H1 (cell line): ENCODE measurements at regions not wholly inside any gene's neighbourhood (a gene's known extent, or its start where the extent isn't known, plus 50 kb on each side); places are given as distances from the start of the nearest gene placed in this dataset.

Source experiments
- CTCF ChIA-PET: fragments of 300-600 bp; sonication (Branson Sonifier 250); formaldehyde crosslinking; loops from one replicate; lab custom pipeline; 2021; ENCODE audit not compliant: partially characterized antibody; lab: Charles Lee
- POLR2A ChIA-PET: fragments of 300-600 bp; sonication (Branson Sonifier 250); formaldehyde crosslinking; loops from one replicate; lab custom pipeline; 2021; ENCODE audit warnings: inconsistent platforms; ENCODE audit not compliant: partially characterized antibody; lab: Charles Lee
- DNase-seq, 2 experiments: peaks; one replicate each; pipeline versions ENCODE4 v3.0.0 to v3.0.0-alpha.2; 2010 to 2022; ENCODE audit warnings: low spot score in 2 of 2, low read depth in 1 of 2, mixed read lengths in 1 of 2
- FAIRE-seq: peaks from 2 replicates; lab custom pipeline; 2011; peaks lifted over from hg19 to GRCh38; lab: Jason Lieb, UNC
- H2AFZ ChIP-seq: 2 replicates; pipeline ENCODE4 v1.8.1; 2012; ENCODE audit warnings: low read length, inconsistent platforms
- H2AK5ac ChIP-seq: 2 replicates; pipeline ENCODE4 v1.6.1; 2013; ENCODE audit warnings: low read depth, low read length
- H2BK120ac ChIP-seq: replicated peaks from 2 replicates; pipeline ENCODE3; 2013; ENCODE audit warnings: low read depth, low read length, inconsistent platforms
- H2BK12ac ChIP-seq: 2 replicates; pipeline ENCODE4 v1.6.1; 2013; ENCODE audit warnings: low read depth, low read length
- H2BK15ac ChIP-seq: 2 replicates; pipeline ENCODE4 v1.6.1; 2013; ENCODE audit warnings: low read length
- H2BK20ac ChIP-seq: 2 replicates; pipeline ENCODE4 v1.6.1; 2013; ENCODE audit warnings: low read length
- H2BK5ac ChIP-seq: 2 replicates; pipeline ENCODE4 v1.6.1; 2013; ENCODE audit warnings: low read depth, low read length
- H3K14ac ChIP-seq: 2 replicates; pipeline ENCODE4 v1.6.1; 2013; ENCODE audit warnings: inconsistent platforms; ENCODE audit not compliant: insufficient read length
- H3K18ac ChIP-seq: 2 replicates; pipeline ENCODE4 v1.6.1; 2013; ENCODE audit warnings: low read length; ENCODE audit errors: extremely low read depth
- H3K23ac ChIP-seq: 2 replicates; pipeline ENCODE4 v1.6.1; 2013; ENCODE audit warnings: inconsistent platforms; ENCODE audit not compliant: insufficient read length
- H3K23me2 ChIP-seq: 2 replicates; pipeline ENCODE4 v1.6.1; 2013; ENCODE audit warnings: low read depth, low read length
- H3K27ac ChIP-seq: 2 replicates; pipeline ENCODE4 v1.6.1; 2011; ENCODE audit warnings: low read depth, low read length, inconsistent platforms
- H3K27me3 ChIP-seq, 4 experiments: replicated peaks in 1 of 4; 1 replicate in 1 of 4; 2 replicates in 3 of 4; pipeline versions ENCODE4 v1.6.1 to v1.8.1; 2011 to 2013; ENCODE audit warnings: low read length in 3 of 4, mild to moderate bottlenecking in 3 of 4, inconsistent platforms in 2 of 4, mixed read lengths in 2 of 4, moderate library complexity in 1 of 4; ENCODE audit not compliant: control insufficient read depth in 3 of 4, insufficient read depth in 3 of 4; ENCODE audit errors: extremely low read depth in 1 of 4
- H3K36me3 ChIP-seq, 4 experiments: 2 replicates each; pipeline versions ENCODE4 v1.6.1 to v1.8.1; 2011 to 2013; ENCODE audit warnings: mild to moderate bottlenecking in 4 of 4, low read length in 3 of 4, moderate library complexity in 2 of 4, control low read depth in 1 of 4, inconsistent platforms in 1 of 4; ENCODE audit not compliant: insufficient read depth in 4 of 4, control insufficient read depth in 2 of 4
- H3K4ac ChIP-seq: replicated peaks from 2 replicates; pipeline ENCODE3; 2013; ENCODE audit warnings: low read length, low read depth, mixed read lengths, inconsistent platforms; ENCODE audit not compliant: insufficient read length
- H3K4me1 ChIP-seq, 4 experiments: replicated peaks in 1 of 4; 1 replicate in 1 of 4; 2 replicates in 3 of 4; pipeline versions ENCODE4 v1.6.1 to v1.8.1; 2011 to 2013; ENCODE audit warnings: low read length in 3 of 4, inconsistent platforms in 2 of 4, mixed read lengths in 1 of 4; ENCODE audit not compliant: insufficient read depth in 4 of 4, control insufficient read depth in 3 of 4
- H3K4me2 ChIP-seq, 2 experiments: 2 replicates each; pipeline versions ENCODE4 v1.6.1 to v1.8.1; 2011 to 2013; ENCODE audit warnings: low read depth in 2 of 2, low read length in 2 of 2, control low read depth in 1 of 2, inconsistent platforms in 1 of 2, mild to moderate bottlenecking in 1 of 2; ENCODE audit not compliant: insufficient read depth in 1 of 2
- H3K4me3 ChIP-seq, 4 experiments: fragments of 200-600, 300-600 bp in 1 of 4; sonication (generic), shearing (Covaris generic), sonication (Bioruptor Twin) in 1 of 4; 2 replicates each; pipeline versions ENCODE4 v1.5.1 to v1.8.1; 2011 to 2016; ENCODE audit warnings: low read length in 4 of 4, low read depth in 3 of 4, control low read depth in 2 of 4, inconsistent platforms in 2 of 4, mild to moderate bottlenecking in 2 of 4, mixed read lengths in 1 of 4, moderate library complexity in 1 of 4; ENCODE audit not compliant: insufficient read depth in 2 of 4; ENCODE audit errors: extremely low read depth in 1 of 4
- H3K56ac ChIP-seq: replicated peaks from 2 replicates; pipeline ENCODE3; 2013; ENCODE audit warnings: low read depth, mild to moderate bottlenecking, mixed read lengths, low read length, inconsistent platforms; ENCODE audit not compliant: insufficient read length
- H3K79me1 ChIP-seq: 2 replicates; pipeline ENCODE4 v1.6.1; 2013; ENCODE audit warnings: low read depth, low read length, control low read depth
- H3K79me2 ChIP-seq, 2 experiments: 2 replicates each; pipeline versions ENCODE4 v1.6.1 to v1.8.1; 2012 to 2013; ENCODE audit warnings: low read length in 2 of 2, mild to moderate bottlenecking in 2 of 2, inconsistent platforms in 1 of 2; ENCODE audit not compliant: insufficient read depth in 2 of 2, control insufficient read depth in 1 of 2
- H3K9ac ChIP-seq, 4 experiments: replicated peaks in 1 of 4; 1 replicate in 1 of 4; 2 replicates in 3 of 4; pipeline versions ENCODE4 v1.6.1 to v1.8.1; 2011 to 2013; ENCODE audit warnings: low read depth in 3 of 4, low read length in 3 of 4, control low read depth in 2 of 4, mild to moderate bottlenecking in 2 of 4, moderate library complexity in 2 of 4, inconsistent platforms in 1 of 4; ENCODE audit errors: extremely low read depth in 1 of 4
- H3K9me3 ChIP-seq, 2 experiments: 2 replicates each; pipeline versions ENCODE4 v1.6.1 to v1.8.1; 2012 to 2013; ENCODE audit warnings: mild to moderate bottlenecking in 2 of 2, moderate library complexity in 2 of 2, control low read depth in 1 of 2, inconsistent platforms in 1 of 2, low read depth in 1 of 2, low read length in 1 of 2, mixed read lengths in 1 of 2; ENCODE audit not compliant: insufficient read depth in 2 of 2
- H4K20me1 ChIP-seq, 2 experiments: replicated peaks in 1 of 2; 2 replicates each; pipeline versions ENCODE3 to v1.8.1; 2011 to 2013; ENCODE audit warnings: inconsistent platforms in 2 of 2, low read length in 2 of 2, mild to moderate bottlenecking in 1 of 2; ENCODE audit not compliant: insufficient read depth in 2 of 2, control insufficient read depth in 1 of 2
- H4K5ac ChIP-seq: 2 replicates; pipeline ENCODE4 v1.6.1; 2013; ENCODE audit warnings: low read length, low read depth, mixed read lengths, inconsistent platforms; ENCODE audit not compliant: insufficient read length
- H4K8ac ChIP-seq: 2 replicates; pipeline ENCODE4 v1.8.0; 2013; ENCODE audit warnings: mild to moderate bottlenecking, moderate library complexity, low read length, inconsistent platforms; ENCODE audit not compliant: insufficient read depth; ENCODE audit errors: extremely low read depth
- H4K91ac ChIP-seq: replicated peaks from 2 replicates; pipeline ENCODE3; 2013; ENCODE audit warnings: low read length, mixed read lengths, inconsistent platforms; ENCODE audit not compliant: insufficient read length
- ASH2L ChIP-seq: fragments of 200-600, 300-600 bp; sonication (generic); IDR thresholded peaks from one replicate; pipeline ENCODE4 v1.7.1; 2017; ENCODE audit warnings: low read length
- ATF2 ChIP-seq: IDR thresholded peaks from 2 replicates; pipeline ENCODE4 v1.6.1; 2012; ENCODE audit warnings: low read length, inconsistent platforms
- CTCF ChIP-seq, 3 experiments: IDR thresholded peaks; 1 replicate in 2 of 3; 2 replicates in 1 of 3; pipeline versions ENCODE4 v1.5.1 to v1.6.1; 2011; ENCODE audit warnings: low read length in 3 of 3, mild to moderate bottlenecking in 3 of 3, inconsistent platforms in 2 of 3, low read depth in 1 of 3, moderate library complexity in 1 of 3; ENCODE audit not compliant: insufficient read depth in 1 of 3; ENCODE audit errors: control extremely low read depth in 1 of 3
- EP300 ChIP-seq, 2 experiments: IDR thresholded peaks; 1 replicate in 1 of 2; 2 replicates in 1 of 2; pipeline ENCODE4 v1.6.1; 2011 to 2012; ENCODE audit warnings: low read depth in 2 of 2, low read length in 2 of 2, mild to moderate bottlenecking in 2 of 2, borderline replicate concordance in 1 of 2, inconsistent platforms in 1 of 2, moderate library complexity in 1 of 2
- FOSL1 ChIP-seq: IDR thresholded peaks from 2 replicates; pipeline ENCODE4 v1.6.1; 2011; ENCODE audit warnings: mild to moderate bottlenecking, low read depth, low read length, moderate library complexity; ENCODE audit not compliant: insufficient read depth
- HDAC6 ChIP-seq: IDR thresholded peaks from one replicate; pipeline ENCODE4 v1.7.1; 2012; ENCODE audit warnings: low read depth, mild to moderate bottlenecking, inconsistent platforms, low read length, moderate library complexity
- KDM4A ChIP-seq: IDR thresholded peaks from one replicate; pipeline ENCODE4 v1.7.1; 2012; ENCODE audit warnings: low read depth, mild to moderate bottlenecking, moderate library complexity, low read length, inconsistent platforms; ENCODE audit not compliant: severe bottlenecking
- NRF1 ChIP-seq: IDR thresholded peaks from 2 replicates; pipeline ENCODE4 v1.6.1; 2011; ENCODE audit warnings: mild to moderate bottlenecking, low read depth, low read length, improper control_type of control experiment
- POLR2A ChIP-seq, 2 experiments: IDR thresholded peaks; 1 replicate in 1 of 2; 2 replicates in 1 of 2; pipeline ENCODE4 v1.6.1; 2011; ENCODE audit warnings: low read depth in 2 of 2, low read length in 2 of 2, mild to moderate bottlenecking in 2 of 2; ENCODE audit errors: control extremely low read depth in 1 of 2
- POLR2AphosphoS5 ChIP-seq: IDR thresholded peaks from 2 replicates; pipeline ENCODE4 v1.6.1; 2011; ENCODE audit warnings: low read depth, low read length
- RBBP5 ChIP-seq: IDR thresholded peaks from 2 replicates; pipeline ENCODE4 v1.7.1; 2012; ENCODE audit warnings: low read depth, mild to moderate bottlenecking, inconsistent platforms, low read length, moderate library complexity, borderline replicate concordance
- WGBS, 2 experiments: shearing (Covaris generic) in 1 of 2; methylation state at CpG; one replicate each; pipeline versions ENCODE4 v1.1.6 to v1.1.7; 2013 to 2015; ENCODE audit warnings: low lambda C conversion rate in 2 of 2, mixed read lengths in 2 of 2, inconsistent platforms in 1 of 2, low coverage in 1 of 2, missing lambda C conversion rate in 1 of 2; ENCODE audit not compliant: insufficient replicate concordance in 2 of 2, insufficient coverage in 1 of 2, insufficient read length in 1 of 2; ENCODE audit errors: extremely low coverage in 1 of 2, missing lambda C conversion rate in 1 of 2; 5-methylcytosine and 5-hydroxymethylcytosine counted together

GRCh38 chr12:88909510-88909909 is 329.2 kb upstream of the KITLG start:
- Histone ChIP-seq H2BK5ac (no peak overlapping the region), H3K18ac (no peak overlapping the region), H3K56ac (no peak overlapping the region), H3K36me3 (no peaks in the 10 kb centered on the region), H3K9ac (no peak overlapping the region), H3K27me3 (no peaks in the 10 kb centered on the region), H2AK5ac (no peak overlapping the region), H4K5ac (no peak overlapping the region), H4K20me1 (no peaks in the 10 kb centered on the region), H3K4me3 (no peak overlapping the region), H3K23ac (no peak overlapping the region), H4K91ac (no peak overlapping the region), H3K79me2 (no peaks in the 10 kb centered on the region), H3K14ac (no peak overlapping the region), H2BK120ac (no peak overlapping the region), H3K27ac (no peak overlapping the region), H3K4me1 (no peaks in the 10 kb centered on the region), H4K8ac (no peak overlapping the region), H3K9me3 (no peaks in the 10 kb centered on the region), H3K4ac (no peak overlapping the region), H2BK20ac (no peak overlapping the region), H3K23me2 (no peaks in the 10 kb centered on the region; the same call in 1 of the 2 replicates), H2AFZ (no peak overlapping the region), H3K79me1 (no peaks in the 10 kb centered on the region), H3K4me2 (no peak overlapping the region), H2BK12ac (no peak overlapping the region), H2BK15ac (no peak overlapping the region)
- CTCF ChIA-PET, result no interaction called here
- POLR2A ChIA-PET, result no interaction called here
- WGBS, 2 experiments, result 87% methylated on average over 2 of the region's 2 CpGs; no CpG with 5 or more reads in 1 of the 2 experiments
- FAIRE-seq, result no peak
- no peak for DNase-seq
- TF ChIP-seq ASH2L (no peak), NRF1 (no peak), KDM4A (no peak), HDAC6 (no peak), POLR2A (IDR thresholded peaks at IDR 0.05; ENCODE audit: control extremely low read depth in 1 of 2, low read depth in 2 of 2, low read length in 2 of 2) (no peak), RBBP5 (no peak), EP300 (IDR thresholded peaks at IDR 0.05; ENCODE audit: borderline replicate concordance in 1 of 2, low read depth in 2 of 2, low read length in 2 of 2) (no peak), ATF2 (no peak), CTCF (IDR thresholded peaks at IDR 0.05; ENCODE audit: control extremely low read depth in 1 of 3, insufficient read depth in 1 of 3, low read depth in 1 of 3, low read length in 3 of 3) (no peak), POLR2AphosphoS5 (no peak), FOSL1 (no peak)
